ENCODE measurements at regions not wholly inside any gene's neighbourhood (a gene's known extent, or its start where the extent isn't known, plus 50 kb on each side); places are given as distances from the start of the nearest gene placed in this dataset.

DNA sequence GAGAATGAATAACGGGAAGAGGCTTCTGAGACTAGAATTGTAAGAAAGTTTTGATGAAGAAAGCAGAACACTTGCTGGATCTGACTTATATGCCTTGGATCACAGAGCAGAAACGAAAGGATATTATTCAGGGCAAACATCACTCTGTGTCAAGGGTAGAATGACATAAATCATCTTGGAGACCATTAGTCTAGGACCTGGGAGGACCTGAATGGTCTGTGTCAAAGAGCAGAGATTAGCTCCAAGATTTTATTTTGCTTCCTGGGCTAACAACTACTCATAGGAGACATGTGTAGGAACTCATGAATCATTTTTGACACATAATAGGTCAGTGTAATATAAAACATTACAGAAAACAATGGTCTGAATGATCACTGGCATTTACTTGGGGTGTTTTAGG, 417.9 kb downstream of the SLCO4C1 start (continued):
- TF ChIP-seq, protein P1, sequence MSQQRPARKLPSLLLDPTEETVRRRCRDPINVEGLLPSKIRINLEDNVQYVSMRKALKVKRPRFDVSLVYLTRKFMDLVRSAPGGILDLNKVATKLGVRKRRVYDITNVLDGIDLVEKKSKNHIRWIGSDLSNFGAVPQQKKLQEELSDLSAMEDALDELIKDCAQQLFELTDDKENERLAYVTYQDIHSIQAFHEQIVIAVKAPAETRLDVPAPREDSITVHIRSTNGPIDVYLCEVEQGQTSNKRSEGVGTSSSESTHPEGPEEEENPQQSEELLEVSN (IDR thresholded peaks at IDR 0.05): no peak
- TF ChIP-seq CBX8 (IDR thresholded peaks at IDR 0.05; ENCODE audit: borderline replicate concordance, low read depth, low read length): no peak
- TF ChIP-seq ASH2L (IDR thresholded peaks at IDR 0.05; ENCODE audit: low read length): no peak
- TF ChIP-seq CEBPB (IDR thresholded peaks at IDR 0.05; ENCODE audit: low read depth, low read length): no peak

Measured in H1 (cell line).